Natural killer cell (primary cell): ENCODE measurements at regions not wholly inside any gene's neighbourhood (a gene's known extent, or its start where the extent isn't known, plus 50 kb on each side); places are given as distances from the start of the nearest gene placed in this dataset.
A peak's percentile ranks its signal among the peaks of the same experiment; 100 is the strongest.
"Not testable (repeated sequence)": the region's sequence is repeated elsewhere in the genome, so short reads cannot be mapped to it uniquely, and the experiment has no call there.

Source experiments
- ATAC-seq, 3 donors: fragments of 150-1000 bp in 2 of 3; fragments of 200-7000 bp in 1 of 3; cut with Tn5 transposase; 1 replicate in 1 of 3; 2 replicates in 2 of 3; pipeline ENCODE4 v1.10.0; 2021; ENCODE audit warnings: mild to moderate bottlenecking in 2 of 3, moderate library complexity in 2 of 3
- DNase-seq, 2 donors: peaks; one replicate each; pipeline versions ENCODE4 v3.0.0 to v3.0.0-alpha.2; 2013 to 2021; ENCODE audit warnings: mixed read lengths in 1 of 2
- H3K27ac ChIP-seq: one replicate; pipeline ENCODE4 v1.5.1; 2013; ENCODE audit warnings: mild to moderate bottlenecking, low read length
- H3K27me3 ChIP-seq: one replicate; pipeline ENCODE4 v1.6.1; 2013; ENCODE audit warnings: low read length; ENCODE audit not compliant: control insufficient read depth, insufficient read depth
- H3K36me3 ChIP-seq: one replicate; pipeline ENCODE4 v1.6.1; 2013; ENCODE audit warnings: low read length; ENCODE audit not compliant: control insufficient read depth, insufficient read depth
- H3K4me1 ChIP-seq: one replicate; pipeline ENCODE4 v1.6.1; 2013; ENCODE audit warnings: low read length; ENCODE audit not compliant: control insufficient read depth, insufficient read depth
- H3K4me3 ChIP-seq: one replicate; pipeline ENCODE4 v1.5.1; 2013; ENCODE audit warnings: low read length
- H3K9me3 ChIP-seq: one replicate; pipeline ENCODE4 v1.6.1; 2013; ENCODE audit warnings: low read length; ENCODE audit not compliant: control insufficient read depth, insufficient read depth
- H3K27ac Mint-ChIP-seq, 2 donors: one replicate each; pipeline ENCODE4 v1.8.0; 2022; ENCODE audit warnings: mild to moderate bottlenecking in 2 of 2, mixed read lengths in 2 of 2, moderate library complexity in 1 of 2
- H3K27me3 Mint-ChIP-seq, 2 donors: one replicate each; pipeline ENCODE4 v1.8.0; 2022; ENCODE audit warnings: low read depth in 2 of 2, mixed read lengths in 2 of 2
- H3K36me3 Mint-ChIP-seq: one replicate; pipeline ENCODE4 v1.8.0; 2022; ENCODE audit warnings: mixed read lengths
- H3K4me1 Mint-ChIP-seq, 2 donors: one replicate each; pipeline ENCODE4 v1.8.0; 2022; ENCODE audit warnings: mixed read lengths in 2 of 2
- H3K4me3 Mint-ChIP-seq: one replicate; pipeline ENCODE4 v1.8.0; 2022; ENCODE audit warnings: mild to moderate bottlenecking, moderate library complexity, mixed read lengths
- H3K9me3 Mint-ChIP-seq, 2 donors: one replicate each; pipeline ENCODE4 v1.8.0; 2022; ENCODE audit warnings: mixed read lengths in 2 of 2
- WGBS: methylation state at CpG from one replicate; pipeline ENCODE4 v1.1.7; 2013; ENCODE audit warnings: missing lambda C conversion rate; ENCODE audit not compliant: insufficient coverage; 5-methylcytosine and 5-hydroxymethylcytosine counted together
- intact Hi-C: fragments of 100-400 bp; cut with micrococcal nuclease; formaldehyde crosslinking; loops from one replicate; pipeline ENCODE4 v1.14.2; 2022
- TF ChIP-seq, protein P1 (sequence below): fragments of 200-600 bp; IDR thresholded peaks from one replicate; pipeline ENCODE4 v1.8.0; 2022; ENCODE audit warnings: antibody characterized with exemption

DNA sequence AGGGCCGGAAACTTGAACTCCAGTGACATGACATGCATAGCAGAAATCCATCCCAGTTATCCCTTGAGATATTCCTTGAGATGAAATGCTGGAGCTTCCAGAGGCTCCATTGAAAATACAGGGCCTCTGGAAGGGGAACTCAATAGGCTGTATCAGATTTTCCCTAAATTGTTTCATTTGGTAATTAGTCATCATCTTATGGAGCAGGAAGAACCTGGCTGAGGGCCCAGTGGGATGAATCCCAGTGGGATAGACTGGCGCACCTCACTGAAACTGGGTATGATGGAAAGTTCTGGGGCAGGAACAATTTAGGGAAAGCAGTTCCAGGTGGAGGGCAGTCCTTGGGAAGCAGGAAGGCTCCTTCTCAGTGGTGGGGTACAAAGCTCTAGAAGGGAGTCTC lies 307.8 kb upstream of the DIPK2B start:
- no peak for DNase-seq
- WGBS: 90% methylated on average over 2 of the region's 2 CpGs
- H3K36me3 ChIP-seq: no peaks in the 10 kb centered on the region
- Mint-ChIP-seq H3K27me3 (peaks cover 0 to 11% of the 10 kb centered on the region in 2 donors), H3K9me3 (no peaks in the 10 kb centered on the region), H3K36me3 (no peaks in the 10 kb centered on the region), H3K27ac (peak overlapping the region in 1 of 2 donors; percentile 31), H3K4me3 (no peak overlapping the region), H3K4me1 (peaks cover 22 to 28% of the 10 kb centered on the region in 2 donors)
- H3K9me3 ChIP-seq: no peaks in the 10 kb centered on the region
- TF ChIP-seq, protein P1, sequence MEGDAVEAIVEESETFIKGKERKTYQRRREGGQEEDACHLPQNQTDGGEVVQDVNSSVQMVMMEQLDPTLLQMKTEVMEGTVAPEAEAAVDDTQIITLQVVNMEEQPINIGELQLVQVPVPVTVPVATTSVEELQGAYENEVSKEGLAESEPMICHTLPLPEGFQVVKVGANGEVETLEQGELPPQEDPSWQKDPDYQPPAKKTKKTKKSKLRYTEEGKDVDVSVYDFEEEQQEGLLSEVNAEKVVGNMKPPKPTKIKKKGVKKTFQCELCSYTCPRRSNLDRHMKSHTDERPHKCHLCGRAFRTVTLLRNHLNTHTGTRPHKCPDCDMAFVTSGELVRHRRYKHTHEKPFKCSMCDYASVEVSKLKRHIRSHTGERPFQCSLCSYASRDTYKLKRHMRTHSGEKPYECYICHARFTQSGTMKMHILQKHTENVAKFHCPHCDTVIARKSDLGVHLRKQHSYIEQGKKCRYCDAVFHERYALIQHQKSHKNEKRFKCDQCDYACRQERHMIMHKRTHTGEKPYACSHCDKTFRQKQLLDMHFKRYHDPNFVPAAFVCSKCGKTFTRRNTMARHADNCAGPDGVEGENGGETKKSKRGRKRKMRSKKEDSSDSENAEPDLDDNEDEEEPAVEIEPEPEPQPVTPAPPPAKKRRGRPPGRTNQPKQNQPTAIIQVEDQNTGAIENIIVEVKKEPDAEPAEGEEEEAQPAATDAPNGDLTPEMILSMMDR: no peak
- intact Hi-C loops: no loop called here
- no peak for ATAC-seq
- no peak overlapping the region for H3K4me3 ChIP-seq
- H3K27ac ChIP-seq: no peak overlapping the region
- no peaks in the 10 kb centered on the region for H3K27me3 ChIP-seq
- peaks cover 9% of the 10 kb centered on the region for H3K4me1 ChIP-seq

DNA sequence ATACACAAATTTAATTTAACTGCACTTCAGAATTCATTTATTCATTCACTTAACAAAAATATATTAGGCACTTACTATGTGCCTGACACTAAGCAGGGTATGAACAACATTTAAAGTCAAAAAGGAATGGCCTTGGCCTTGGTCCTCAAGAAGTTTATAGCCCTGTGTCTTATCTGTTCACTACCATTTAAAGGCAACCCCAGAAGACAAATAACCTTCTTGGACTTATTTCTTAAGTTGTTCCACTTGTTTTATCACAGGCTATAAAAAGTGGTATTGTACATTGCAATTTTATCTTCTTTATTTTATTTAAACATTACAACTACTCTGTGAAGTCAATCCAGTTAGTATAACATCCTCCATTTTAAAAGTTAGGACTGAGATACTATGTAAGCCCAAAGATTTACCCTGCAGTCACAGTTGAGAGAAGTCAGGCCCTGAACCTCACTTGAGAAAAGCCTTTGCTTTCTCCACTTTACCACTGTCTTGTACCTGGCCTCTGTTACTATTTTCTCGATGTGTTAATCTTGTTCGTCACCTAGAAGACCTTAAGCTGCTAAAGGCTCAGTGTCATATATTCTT lies 305.6 kb upstream of the DIPK2B start:
- Mint-ChIP-seq H3K27ac (peak overlapping the region; percentile 51 to 70), H3K36me3 (no peaks in the 10 kb centered on the region), H3K9me3 (no peaks in the 10 kb centered on the region), H3K27me3 (no peaks in the 10 kb centered on the region), H3K4me3 (peak overlapping the region; percentile 49), H3K4me1 (peaks cover 22 to 28% of the 10 kb centered on the region in 2 donors)
- DNase-seq (no peak), ATAC-seq (no peak)
- Histone ChIP-seq H3K27me3 (no peaks in the 10 kb centered on the region), H3K4me1 (peaks cover 9% of the 10 kb centered on the region), H3K4me3 (no peak overlapping the region), H3K27ac (no peak overlapping the region), H3K9me3 (no peaks in the 10 kb centered on the region), H3K36me3 (no peaks in the 10 kb centered on the region)
- 100% methylated on average over 1 of the region's 2 CpGs for WGBS
- TF ChIP-seq, protein P1: no peak
- intact Hi-C loops: no loop called here

DNA sequence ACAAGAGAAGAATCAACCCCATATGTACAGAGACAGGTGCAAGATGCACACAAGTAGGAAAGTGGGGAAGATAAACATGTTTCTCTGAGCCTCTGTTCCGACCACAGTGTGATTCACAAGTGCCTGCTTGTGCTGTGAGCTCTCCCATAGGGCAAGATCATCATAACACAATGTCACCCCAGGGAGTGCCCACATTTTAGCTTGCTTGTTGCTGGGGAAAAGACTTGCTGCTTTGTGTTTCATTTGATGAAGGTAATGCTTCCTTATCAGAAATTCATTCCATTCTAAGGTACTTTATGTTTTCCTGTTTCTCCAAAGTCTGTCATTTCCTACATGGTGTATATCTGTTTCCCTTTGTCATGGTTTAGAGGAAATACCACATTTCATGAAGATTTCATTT lies 304.5 kb upstream of the DIPK2B start:
- Mint-ChIP-seq H3K9me3 (no peaks in the 10 kb centered on the region), H3K27ac (peak overlapping the region; percentile 51 to 69), H3K27me3 (peaks cover 0 to 2% of the 10 kb centered on the region in 2 donors), H3K36me3 (no peaks in the 10 kb centered on the region), H3K4me3 (peak overlapping the region; percentile 8), H3K4me1 (peaks cover 22 to 28% of the 10 kb centered on the region in 2 donors)
- intact Hi-C loops: no loop called here
- peaks cover 9% of the 10 kb centered on the region for H3K4me1 ChIP-seq
- H3K9me3 ChIP-seq: no peaks in the 10 kb centered on the region
- H3K36me3 ChIP-seq: no peaks in the 10 kb centered on the region
- WGBS: 33% methylated on average over 1 of the region's 1 CpG
- TF ChIP-seq, protein P1: no peak
- DNase-seq (peak in 1 of 2 donors; percentile 26), ATAC-seq (peak; percentile 68 to 95 (median 93))
- no peak overlapping the region for H3K4me3 ChIP-seq
- H3K27me3 ChIP-seq: no peaks in the 10 kb centered on the region
- H3K27ac ChIP-seq: no peak overlapping the region

DNA sequence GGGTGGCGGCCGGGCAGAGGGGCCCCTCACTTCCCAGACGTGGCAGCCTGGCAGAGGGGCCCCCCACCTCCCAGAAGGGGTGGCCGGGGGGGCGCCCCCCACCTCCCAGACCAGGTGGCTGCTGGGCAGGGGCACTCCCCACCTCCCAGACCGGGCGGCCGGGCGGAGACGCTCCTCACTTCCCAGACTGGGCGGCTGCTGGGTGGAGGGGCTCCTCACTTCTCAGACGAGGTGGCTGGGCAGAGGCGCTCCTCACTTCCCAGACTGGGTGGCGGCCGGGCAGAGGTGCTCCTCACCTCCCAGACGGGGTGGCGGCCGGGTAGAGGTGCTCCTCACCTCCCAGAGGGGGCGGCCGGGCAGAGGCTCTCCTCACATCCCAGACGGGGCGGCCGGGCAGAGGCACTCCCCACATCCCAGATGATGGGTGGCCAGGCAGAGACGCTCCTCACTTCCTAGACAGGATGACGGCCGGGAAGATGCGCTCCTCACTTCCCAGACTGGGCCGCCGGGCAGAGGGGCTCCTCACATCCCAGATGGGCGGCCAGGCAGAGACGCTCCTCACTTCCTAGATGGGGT lies 303.2 kb upstream of the DIPK2B start:
- H3K27me3 ChIP-seq, H3K4me3 ChIP-seq, ATAC-seq, H3K9me3 ChIP-seq, H3K4me1 ChIP-seq, H3K9me3 Mint-ChIP-seq, H3K4me3 Mint-ChIP-seq, H3K36me3 Mint-ChIP-seq, H3K27ac Mint-ChIP-seq, H3K27me3 Mint-ChIP-seq, H3K36me3 ChIP-seq, DNase-seq, intact Hi-C loops, H3K27ac ChIP-seq: not testable (repeated sequence)
- peaks cover 22 to 28% of the 10 kb centered on the region in 2 donors for H3K4me1 Mint-ChIP-seq
- 92% methylated on average over 31 of the region's 31 CpGs for WGBS
